NCI-H226 (cell line): ENCODE measurements at regions not wholly inside any gene's neighbourhood (a gene's known extent, or its start where the extent isn't known, plus 50 kb on each side); places are given as distances from the start of the nearest gene placed in this dataset.
"Not testable (repeated sequence)": the region's sequence is repeated elsewhere in the genome, so short reads cannot be mapped to it uniquely, and the experiment has no call there.

ENCODE experiments used
- DNase-seq: peaks from one replicate; pipeline ENCODE4 v3.0.0-alpha.2; 2015

GRCh38 chr16:29156511-29156910 lies 171.7 kb downstream of the LAT start:
- DNase-seq = no peak

GRCh38 chr16:29155866-29156200 lies 171.0 kb downstream of the LAT start:
- not testable (repeated sequence) for DNase-seq

DNA sequence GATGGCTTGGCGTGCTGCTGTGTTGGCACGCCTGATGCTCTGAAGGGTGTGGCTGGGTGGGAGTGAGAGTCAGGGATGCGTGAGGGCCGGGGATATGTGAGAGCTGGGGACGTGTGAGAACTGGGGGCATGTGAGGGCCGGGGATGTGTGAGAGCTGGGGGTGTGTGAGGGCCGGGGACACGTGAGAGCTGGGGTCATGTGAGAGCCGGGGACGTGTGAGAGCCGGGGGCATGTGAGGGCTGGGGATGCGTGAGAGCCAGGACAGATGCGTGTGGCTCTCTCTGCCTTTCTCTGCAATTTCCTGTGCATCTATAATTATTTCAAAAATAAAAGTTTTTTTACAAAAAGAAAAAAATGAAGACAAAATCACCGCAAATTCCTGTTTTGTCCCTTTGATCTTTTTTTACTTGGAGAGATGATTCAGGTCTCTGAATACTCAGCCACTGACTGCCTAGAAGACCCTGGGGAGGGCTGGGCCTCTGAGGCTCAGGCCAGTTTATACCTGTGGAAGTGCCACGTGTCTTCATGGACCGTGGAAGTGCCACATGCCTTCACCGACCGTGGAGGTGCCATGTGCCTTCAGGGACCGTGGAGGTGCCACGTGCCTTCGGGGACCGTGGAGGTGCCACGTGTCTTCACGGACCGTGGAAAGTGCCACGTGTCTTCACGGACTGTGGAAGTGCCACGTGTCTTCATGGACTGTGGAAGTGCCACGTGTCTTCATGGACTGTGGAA lies 170.4 kb downstream of the LAT start:
- not testable (repeated sequence) for DNase-seq

- DNase-seq = no peak
Observed at GRCh38 chr16:29154676-29155121, 169.8 kb downstream of the LAT start.

GRCh38 chr16:29154088-29154487 lies 169.2 kb downstream of the LAT start:
- DNase-seq = no peak

DNA sequence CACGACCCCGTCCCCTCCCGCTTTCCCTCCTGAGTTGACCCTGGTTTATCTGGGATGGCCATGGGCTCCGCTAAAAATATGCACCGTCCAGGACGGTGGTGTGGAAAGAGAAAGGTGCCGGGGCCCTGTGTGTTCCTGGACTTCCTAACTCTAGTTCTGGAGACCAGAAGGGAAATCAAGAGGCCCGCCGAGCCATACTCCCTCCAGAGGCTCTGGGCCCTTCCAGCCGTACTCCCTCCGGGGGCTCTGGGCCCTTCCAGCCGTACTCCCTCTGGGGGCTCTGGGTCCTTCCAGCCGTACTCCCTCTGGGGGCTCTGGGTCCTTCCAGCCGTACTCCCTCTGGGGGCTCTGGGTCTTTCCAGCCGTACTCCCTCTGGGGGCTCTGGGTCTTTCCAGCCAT lies 168.5 kb downstream of the LAT start:
- not testable (repeated sequence) for DNase-seq

- peak; percentile 63 for DNase-seq
Observed at GRCh38 chr16:29152544-29153031, 167.7 kb downstream of the LAT start.

DNA sequence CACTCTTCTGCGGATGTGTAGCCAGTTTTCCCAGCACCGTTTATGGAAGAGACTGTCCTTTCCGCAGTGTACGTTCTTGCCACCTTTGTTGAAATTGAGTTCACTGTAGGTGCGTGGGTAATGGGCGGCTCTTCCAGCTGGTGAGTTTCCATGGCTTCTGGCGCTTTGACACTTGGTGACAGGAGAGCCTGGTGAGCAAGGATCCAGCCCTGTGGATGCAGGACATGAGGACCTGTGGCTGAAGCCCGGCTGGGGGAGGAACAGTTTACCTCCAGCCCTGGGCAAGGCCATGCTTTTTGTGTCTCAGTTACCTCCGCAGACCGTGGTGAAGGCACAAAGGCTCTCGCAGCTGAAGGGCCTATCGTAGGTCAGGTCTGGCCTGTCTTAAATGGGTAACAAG lies 166.5 kb downstream of the LAT start:
- no peak for DNase-seq

GRCh38 chr16:29149912-29150311 lies 165.1 kb downstream of the LAT start:
- not testable (repeated sequence) for DNase-seq

GRCh38 chr16:29148867-29149272 lies 164.0 kb downstream of the LAT start:
- no peak for DNase-seq

DNA sequence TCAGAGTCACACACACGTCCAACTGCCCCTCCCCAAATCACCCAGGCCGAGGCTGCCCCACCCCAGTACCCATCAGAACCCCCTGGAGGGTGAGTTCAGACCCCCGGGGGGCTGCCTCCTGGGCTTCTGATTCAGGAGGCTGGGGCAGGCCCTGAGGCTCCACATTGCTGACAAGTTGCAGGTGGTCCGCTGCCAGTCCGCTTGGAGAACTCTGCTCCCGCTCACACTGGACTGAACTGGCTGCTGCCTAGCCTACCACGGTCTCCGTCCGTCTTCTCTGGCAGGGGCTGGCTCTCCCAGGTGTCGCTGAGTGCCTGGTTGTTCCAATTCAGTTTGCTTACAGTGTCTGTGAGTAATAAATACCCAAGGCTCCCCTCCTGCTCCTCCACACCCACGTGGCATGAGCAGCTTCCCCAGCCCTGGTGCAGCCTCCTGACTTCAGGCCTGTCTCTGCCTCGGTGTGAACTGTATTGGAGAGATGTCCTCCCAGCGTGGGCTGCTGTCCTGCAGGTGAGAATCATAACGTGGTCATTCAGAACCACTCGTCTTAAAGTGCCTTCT lies 163.4 kb downstream of the LAT start:
- no peak for DNase-seq

- not testable (repeated sequence) for DNase-seq
Observed at GRCh38 chr16:29147710-29148109, 162.9 kb downstream of the LAT start.

- not testable (repeated sequence) for DNase-seq
Observed at GRCh38 chr16:29146808-29147643, 162.2 kb downstream of the LAT start.

- DNase-seq = no peak
Observed at GRCh38 chr16:29146266-29146665, 161.4 kb downstream of the LAT start.

DNA sequence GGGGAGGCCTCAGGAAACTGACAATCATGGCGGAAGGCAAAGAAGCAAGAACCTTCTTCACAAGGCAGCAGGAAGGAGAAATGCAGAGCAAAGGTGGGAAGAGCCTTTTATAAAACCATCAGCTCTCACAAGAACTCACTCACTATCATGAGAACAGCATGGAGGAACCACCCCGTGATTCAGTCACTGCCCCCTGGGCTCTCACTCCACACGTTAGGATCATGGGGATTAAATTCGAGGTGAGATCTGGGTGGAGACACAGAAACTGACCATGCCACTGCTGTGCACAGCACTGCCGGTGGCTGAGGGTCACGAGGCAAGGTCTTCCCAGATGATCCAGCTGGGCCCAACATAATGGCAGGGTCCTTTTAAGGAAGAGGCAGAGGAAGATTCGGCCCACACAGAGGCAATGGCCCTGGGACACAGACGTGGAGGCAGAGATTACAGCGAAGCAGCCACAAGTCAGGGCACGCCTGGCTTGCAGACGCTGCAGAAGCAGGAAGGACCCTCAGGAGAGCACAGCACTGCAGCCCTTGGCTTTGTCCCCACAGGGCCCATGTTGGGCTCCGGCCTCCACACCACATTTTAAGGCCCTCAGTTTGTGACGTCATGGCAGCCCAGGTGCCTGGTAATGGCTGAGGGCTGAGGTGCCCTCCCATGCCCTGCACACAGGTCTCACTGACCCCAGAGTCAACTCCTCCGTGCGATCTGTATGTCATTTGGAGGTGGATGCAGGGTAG lies 160.8 kb downstream of the LAT start:
- DNase-seq = not testable (repeated sequence)

DNA sequence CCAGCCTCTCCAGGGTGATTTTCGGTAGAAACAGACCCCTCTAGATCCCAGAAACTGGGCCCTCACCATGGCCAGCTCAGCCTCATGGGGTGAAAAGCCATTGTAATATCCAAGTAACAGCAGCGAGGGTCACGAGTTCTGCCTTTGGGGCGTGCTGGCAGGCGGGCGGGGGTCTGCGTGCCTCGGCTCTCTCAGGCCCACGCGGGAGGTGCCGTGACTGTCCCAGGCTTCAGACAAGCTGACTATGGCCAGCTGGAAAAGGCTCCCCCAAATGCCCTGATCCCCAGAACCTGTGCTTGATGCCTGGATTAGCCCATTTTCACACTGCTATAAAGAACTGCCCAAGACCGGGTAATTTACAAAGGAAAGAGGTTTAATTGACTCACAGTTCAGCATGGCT lies 160.2 kb downstream of the LAT start:
- DNase-seq = not testable (repeated sequence)

- DNase-seq = not testable (repeated sequence)
Observed at GRCh38 chr16:29144669-29145062, 159.8 kb downstream of the LAT start.

- DNase-seq = peak; percentile 38
Observed at GRCh38 chr16:29143739-29144668, 159.2 kb downstream of the LAT start.

GRCh38 chr16:29142506-29142905 lies 157.7 kb downstream of the LAT start:
- not testable (repeated sequence) for DNase-seq

DNA sequence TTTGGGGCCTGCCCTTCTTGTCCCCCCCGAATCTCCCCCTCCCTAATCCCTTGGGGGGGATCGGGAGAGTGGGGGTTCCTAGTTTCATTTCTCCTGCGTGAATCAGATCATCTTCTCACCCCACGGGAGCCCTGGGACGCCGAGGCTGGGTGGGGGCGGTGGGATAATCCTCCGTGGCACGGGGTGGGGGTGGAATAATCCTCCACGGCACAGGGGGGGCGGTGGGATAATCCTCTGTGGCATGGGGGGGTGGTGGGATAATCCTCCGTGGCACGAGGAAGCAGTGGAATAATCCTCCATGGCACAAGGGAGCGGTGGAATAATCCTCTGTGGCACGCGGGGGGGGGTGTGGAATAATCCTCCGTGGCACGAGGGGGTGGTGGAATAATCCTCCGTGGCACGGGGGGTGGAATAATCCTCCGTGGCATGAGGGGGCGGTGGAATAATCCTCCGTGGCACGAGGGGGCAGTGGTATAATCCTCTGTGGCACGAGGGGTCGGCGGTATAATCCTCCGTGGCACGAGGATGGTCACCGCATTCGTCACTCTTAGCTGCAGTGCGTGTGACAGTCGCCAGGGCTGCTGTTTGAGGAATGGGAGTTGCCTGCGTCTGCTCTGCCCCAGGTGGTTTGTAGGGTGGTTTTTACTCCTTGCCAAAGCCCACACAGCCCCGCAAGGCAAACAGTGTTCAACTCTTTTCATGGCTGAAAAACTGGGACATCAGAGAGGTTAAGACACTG lies 156.9 kb downstream of the LAT start:
- DNase-seq = no peak

- DNase-seq = not testable (repeated sequence)
Observed at GRCh38 chr16:29141121-29141520, 156.3 kb downstream of the LAT start.
